ENCODE measurements at regions not wholly inside any gene's neighbourhood (a gene's known extent, or its start where the extent isn't known, plus 50 kb on each side); places are given as distances from the start of the nearest gene placed in this dataset.

DNA sequence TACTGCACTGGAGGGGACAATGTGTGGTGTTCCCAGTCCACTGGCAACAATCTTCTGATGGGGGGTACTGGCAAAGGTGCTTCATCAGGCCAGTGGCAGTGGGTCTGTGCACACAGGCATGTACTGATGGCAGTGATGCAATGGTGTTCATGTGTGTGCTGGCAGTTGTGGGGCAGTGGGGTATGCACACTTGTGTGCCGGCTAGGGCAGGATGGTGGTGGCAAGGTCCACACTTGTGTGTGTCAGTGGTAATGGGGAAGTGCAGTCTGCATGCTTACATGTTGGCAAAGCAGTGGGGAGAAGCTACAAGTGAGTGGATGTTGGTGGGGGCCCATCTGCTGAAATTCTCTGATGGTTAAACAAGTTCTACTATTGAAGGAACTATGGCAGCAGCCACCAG is 504.6 kb upstream of the ZNF462 start:
- DNase-seq = no peak

DNA sequence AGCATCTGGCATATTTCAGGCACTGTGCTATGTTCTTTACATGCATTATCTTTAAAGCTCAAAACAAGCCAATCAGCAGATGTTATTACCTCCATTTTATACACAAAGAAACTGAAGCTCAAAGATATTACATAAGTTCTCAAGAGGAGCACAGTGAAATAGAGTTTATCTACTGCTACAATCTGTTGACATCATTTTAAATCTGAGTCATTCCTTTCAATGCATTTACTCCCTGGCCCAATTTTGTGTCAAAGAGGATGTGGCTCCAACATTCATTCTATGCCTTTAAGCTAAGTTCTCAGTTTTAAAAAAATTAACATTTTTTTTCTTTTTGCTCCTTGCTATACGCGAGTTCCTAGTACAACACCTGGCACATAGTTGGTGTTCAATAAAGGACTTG is 486.3 kb upstream of the ZNF462 start:
- no peak for DNase-seq

- DNase-seq = no peak
These were observed 479.9 kb upstream of the ZNF462 start for GRCh38 chr9:106383072-106383471.

DNA sequence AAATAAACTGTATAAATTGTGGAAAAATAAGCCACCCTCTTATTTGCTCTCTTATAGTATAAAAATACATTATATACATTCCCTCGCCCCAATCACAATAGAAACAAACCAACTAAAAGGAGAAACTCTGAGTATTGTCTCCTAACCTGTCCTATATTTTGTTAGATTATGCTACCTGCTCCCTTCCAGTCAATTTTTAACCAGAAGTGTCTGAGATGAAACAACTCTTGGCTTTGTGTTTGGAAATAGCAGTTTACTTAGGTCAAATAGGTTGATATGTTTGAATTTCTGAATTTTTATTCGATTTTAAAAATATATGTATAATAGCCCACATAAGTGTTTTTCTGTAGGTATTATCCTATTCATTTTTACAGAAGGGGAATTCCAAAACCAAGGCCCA is 475.0 kb upstream of the ZNF462 start:
- no peak for DNase-seq

- no peak for DNase-seq
These were observed 469.7 kb upstream of the ZNF462 start for GRCh38 chr9:106393226-106393625.

GRCh38 chr9:106400170-106400569 is 462.8 kb upstream of the ZNF462 start:
- no peak for DNase-seq

DNA sequence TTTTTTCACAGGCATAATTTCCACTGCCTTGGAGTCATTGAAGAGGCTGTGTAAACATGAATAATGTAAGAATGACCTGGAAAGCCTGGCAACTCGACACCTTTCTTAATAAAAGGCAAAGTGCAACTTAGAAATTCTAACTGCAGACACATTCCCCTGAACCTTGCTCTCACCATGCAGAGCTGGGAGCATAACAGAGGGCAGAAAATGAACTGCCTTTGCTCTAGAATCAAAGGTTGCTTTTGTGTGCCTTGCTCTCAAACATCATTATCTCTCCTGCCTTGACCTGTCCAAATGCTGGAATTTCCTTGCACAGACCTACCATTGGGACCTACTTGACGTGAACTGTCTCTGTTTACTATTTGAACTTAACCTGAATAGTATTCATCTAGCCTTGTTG is 462.0 kb upstream of the ZNF462 start:
- no peak for DNase-seq

DNA sequence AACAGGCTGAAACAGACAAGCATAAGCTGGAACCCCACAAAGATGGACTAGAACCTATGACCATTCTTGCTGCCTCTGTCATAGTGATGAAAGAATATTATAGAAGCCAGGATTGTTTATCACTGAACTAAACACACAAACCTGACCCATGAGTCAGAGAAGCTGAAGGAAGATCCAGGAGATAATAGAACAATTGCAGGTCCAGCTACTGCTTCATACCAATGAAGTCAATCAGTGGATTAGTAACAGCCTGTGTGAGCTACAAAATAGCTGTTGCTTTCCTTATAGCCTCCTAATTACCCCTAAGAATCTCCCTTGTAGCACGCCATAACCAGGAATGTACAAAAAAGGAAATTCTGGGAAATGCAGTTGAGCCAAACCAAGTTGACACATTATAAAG is 459.9 kb upstream of the ZNF462 start:
- no peak for DNase-seq

DNA sequence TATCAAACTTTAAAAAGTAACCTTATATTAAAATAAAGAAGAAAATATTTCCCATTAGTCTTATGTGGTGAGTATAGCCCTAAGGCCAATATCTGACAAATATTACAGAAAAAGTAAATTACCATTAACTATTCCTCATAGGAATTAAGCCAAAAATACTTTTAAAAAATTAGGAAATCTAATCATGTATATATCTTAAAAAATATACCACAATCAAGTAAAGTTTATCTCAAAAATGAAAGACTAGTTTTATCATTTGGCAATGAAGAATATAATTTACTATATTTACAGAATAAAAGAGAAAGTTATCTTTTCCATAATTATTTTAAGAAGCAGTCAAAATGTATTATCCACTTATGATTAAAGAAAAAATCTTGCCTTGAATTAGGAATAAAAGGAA is 458.8 kb upstream of the ZNF462 start:
- DNase-seq = no peak

GRCh38 chr9:106405871-106406435 is 457.0 kb upstream of the ZNF462 start:
- no peak for DNase-seq

GRCh38 chr9:106414042-106414441 is 448.9 kb upstream of the ZNF462 start:
- DNase-seq = no peak

DNA sequence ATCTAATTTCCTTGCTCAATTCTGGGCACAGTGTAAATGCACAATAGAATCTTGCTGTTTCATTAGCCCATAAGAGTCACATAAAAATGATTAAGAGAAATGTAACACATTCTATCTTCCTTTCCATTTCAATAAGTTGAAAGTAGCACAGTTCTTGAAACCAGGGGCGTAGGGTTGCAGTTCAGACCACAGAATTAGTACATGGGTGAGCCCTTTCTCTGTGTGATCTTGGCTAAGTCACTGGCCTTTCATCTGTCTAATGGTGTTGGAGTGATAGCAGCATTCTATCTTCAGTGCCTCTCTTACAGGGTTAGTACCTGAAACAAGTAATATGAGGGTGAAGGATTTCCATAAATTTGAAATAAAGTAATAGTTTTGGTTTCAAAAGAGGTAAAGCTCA is 445.3 kb upstream of the ZNF462 start:
- DNase-seq = no peak

- DNase-seq = no peak
These were observed 443.1 kb upstream of the ZNF462 start for GRCh38 chr9:106419829-106420228.

DNA sequence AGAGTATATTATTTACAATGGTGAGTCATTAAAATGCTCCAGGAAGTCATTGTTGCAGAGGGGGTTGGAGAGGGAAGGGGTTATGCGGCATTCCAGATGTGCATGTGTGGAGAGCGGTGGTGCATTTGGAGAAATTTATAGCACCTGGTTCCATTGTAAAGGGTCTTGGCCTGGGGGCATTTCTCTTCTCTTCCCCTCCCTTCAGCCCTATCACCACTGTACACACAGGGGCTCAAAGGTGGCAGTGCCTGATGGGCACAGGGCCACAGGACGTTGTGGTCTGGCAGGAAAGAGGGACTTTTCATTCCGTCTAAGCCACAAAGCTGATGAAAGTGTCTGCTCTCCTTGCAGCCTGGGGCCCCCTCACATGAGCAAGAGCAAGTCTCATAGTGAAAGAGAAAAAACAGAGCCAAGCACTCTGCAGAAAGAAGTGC is 442.4 kb upstream of the ZNF462 start:
- DNase-seq = no peak

- DNase-seq = no peak
These were observed 441.2 kb upstream of the ZNF462 start for GRCh38 chr9:106421772-106422171.

DNA sequence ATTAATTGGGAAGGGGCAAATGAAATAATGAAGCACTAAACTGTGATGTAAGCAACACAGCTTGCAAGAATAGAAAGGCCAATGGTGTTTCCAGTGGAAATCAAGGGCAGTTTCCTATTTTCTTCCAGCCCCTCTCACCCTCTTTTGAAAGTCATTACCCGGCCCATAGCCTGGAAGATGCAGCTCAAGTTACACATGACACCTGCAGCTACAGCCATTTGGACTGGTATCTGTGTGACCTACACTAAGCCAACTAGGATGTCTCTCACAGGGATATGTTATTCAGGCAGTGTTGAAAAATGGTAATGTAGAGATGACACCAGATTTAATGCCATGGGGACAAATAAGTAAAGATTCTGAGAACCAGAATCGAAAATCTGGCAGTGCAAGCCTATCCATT is 439.4 kb upstream of the ZNF462 start:
- DNase-seq = no peak

DNA sequence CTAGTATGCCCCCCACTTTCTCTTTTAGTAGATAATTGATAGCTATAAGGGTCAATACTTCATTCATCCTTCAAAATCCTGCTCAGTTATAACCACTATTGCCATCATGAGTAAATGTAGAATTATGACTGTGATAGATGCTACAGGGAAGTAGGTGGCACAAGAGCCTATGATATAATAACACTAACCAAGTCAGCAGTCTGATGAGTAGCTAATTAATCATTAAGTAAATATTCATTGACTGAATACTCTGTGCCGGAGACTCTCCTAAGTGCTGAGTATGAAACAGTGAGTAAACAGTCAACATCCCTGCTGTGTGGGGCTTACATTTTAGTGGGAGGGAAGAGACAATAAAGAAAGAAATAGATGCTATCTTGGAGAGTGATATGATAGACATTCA is 430.3 kb upstream of the ZNF462 start:
- no peak for DNase-seq

DNA sequence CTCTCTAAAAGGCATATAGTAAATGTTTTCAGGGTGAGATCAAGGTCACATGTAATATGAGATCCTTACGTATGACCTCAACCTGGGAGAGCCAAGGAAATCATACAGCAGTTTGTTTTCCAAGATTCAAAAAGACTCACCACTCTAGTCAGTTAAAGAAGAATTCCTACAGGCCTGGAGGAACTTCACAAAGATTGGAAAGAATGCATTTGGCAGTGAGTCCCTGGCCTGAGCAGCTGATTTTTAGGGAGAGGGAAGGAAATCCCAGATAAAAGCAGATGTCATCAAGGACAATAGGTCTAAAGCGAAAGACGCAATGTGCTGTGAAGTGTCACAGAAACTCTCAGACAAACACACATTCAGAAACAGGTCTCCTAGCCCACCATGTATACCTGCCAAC is 424.0 kb upstream of the ZNF462 start:
- DNase-seq = no peak

DNA sequence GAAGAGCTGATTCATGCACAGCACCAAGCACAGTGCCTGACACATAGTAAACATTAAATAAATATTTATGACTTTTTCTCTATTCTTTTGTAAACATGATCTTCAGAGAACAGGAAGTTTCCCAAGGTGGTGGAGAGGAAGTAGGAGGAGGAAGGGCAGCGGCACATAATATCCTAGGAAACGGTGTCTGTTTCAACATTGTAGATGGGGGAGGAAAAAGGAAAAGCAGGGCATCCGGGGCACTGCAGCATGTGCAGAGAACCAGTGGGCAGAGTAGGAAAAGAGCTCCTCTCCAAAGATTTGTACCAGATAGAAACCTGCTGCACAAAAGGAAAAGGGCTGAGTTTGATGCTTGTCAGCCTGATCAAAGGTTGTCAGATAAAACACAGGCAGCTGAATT is 421.7 kb upstream of the ZNF462 start:
- no peak for DNase-seq

GRCh38 chr9:106443520-106443919 is 419.4 kb upstream of the ZNF462 start:
- DNase-seq = no peak

GRCh38 chr9:106445107-106445506 is 417.9 kb upstream of the ZNF462 start:
- no peak for DNase-seq

DNA sequence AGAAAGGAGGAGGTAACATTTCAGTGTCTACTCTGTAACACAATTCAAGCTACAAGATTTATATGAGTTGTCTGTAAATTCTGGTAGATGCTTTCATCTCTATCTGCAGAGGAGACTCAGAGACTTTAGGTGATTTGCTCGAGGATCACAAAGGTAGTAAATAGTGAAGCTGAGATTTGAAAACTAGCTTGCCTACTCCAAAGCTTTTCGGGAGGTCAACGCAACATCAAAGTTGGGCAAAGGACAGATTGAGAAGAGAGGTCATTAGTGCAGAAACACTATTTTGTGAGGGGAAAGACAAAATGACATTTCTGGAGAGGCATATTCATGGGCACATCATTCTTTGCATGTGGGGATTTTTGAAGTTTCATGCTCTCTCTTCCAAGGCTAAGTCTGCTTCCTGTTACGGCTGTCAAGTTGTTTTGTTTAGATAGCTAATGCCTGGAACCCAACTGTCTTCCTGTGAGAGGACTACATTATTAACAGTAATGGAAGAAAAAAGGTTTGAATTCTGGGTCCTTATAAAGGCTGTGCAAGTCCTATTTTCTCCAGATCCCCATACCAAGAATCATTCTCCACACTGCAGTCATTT is 413.5 kb upstream of the ZNF462 start:
- no peak for DNase-seq

DNA sequence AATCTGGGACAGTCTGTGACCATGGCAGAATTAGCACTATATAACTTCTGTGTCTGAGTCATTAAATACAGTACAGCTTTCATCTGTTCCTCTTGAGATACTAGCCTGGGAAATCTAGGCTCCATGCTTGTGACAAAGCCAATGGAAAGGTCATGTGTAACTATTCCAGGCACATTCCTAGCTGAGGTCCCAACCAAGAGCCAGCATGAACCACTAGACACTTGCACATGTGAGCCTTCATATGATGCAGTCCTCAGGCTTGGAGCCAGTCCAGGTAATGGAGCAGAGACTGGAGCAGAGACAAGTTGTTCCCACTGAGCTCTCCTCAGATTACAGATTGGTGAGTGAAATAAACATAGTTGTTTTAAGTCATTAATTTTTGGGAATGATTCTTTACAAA is 412.4 kb upstream of the ZNF462 start:
- DNase-seq = no peak

DNA sequence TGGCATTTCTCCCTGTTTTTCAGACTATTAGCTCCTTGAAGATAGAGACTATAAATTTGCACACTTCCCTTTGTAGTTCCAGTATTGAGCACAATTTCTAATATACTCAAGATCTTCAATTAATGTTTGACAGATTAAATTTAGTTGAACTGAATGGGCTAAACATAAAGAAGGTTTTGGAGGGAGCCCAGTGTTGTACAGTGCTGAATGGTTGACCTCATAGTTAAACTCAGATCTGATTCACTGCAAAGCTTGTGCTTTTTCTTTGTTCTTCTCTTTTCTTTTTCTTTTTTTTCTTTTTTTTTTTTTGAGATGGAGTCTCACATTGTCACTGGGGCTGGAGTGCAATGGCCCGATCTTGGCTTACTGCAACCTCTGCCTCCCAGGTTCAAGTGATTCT is 411.7 kb upstream of the ZNF462 start:
- DNase-seq = no peak

DNA sequence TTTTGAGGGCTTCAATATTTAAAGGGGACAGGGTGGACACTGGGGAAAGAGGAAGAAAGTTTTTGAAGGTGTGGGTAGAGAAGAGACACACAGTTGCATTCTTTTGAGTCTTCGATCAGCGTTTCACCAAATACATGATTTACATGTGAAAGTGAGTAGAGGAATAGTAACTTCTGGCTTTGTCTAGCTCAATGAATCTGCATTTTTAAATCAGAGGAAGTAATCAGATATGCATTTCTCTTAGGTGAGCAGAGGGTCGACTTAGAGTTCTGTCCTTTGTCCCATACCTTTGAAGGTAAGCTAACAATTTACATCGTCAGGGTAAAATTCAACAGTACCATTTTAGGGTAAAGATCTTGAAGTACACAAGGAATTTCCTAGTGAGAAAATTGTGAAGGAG is 406.4 kb upstream of the ZNF462 start:
- no peak for DNase-seq

Measured in NCI-H1930 (cell line).